ENCODE measurements at regions not wholly inside any gene's neighbourhood (a gene's known extent, or its start where the extent isn't known, plus 50 kb on each side); places are given as distances from the start of the nearest gene placed in this dataset.
"Not testable (repeated sequence)": the region's sequence is repeated elsewhere in the genome, so short reads cannot be mapped to it uniquely, and the experiment has no call there.

- H3K4me3 ChIP-seq (ENCODE audit: low read length), result no peak overlapping the region
- H3K27me3 ChIP-seq (ENCODE audit: insufficient read depth, low read length), result no peaks in the 10 kb centered on the region
- no peaks in the 10 kb centered on the region for H3K9me3 ChIP-seq (ENCODE audit: low read depth, low read length)
- no peaks in the 10 kb centered on the region for H3K4me1 ChIP-seq (ENCODE audit: insufficient read depth, low read length)
Observed at GRCh38 chr12:59517522-59517921, 78.3 kb upstream of the SLC16A7 start.

DNA sequence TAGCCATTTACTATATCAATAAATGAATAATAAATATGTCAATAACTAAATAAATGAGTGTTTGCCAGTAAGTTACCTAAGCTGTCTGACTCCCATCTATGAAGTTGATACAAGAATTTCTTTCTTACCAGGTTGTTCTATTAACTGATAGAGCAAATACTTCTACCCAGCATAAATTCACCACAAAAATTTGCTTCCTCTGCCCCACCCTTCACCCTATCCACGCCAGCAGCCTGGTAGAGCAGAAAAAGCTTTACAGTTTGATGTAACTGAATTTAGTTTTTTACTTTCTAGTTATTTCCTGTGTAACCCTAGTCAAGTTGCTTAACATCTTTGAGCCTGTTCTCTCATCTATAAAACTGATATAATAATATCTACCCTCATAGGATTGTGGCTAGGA lies 94.9 kb upstream of the SLC16A7 start:
- Histone ChIP-seq H3K4me1 (ENCODE audit: insufficient read depth, low read length) (peaks cover 4% of the 10 kb centered on the region), H3K4me3 (ENCODE audit: low read length) (no peak overlapping the region), H3K27me3 (ENCODE audit: insufficient read depth, low read length) (no peaks in the 10 kb centered on the region), H3K9me3 (ENCODE audit: low read depth, low read length) (no peaks in the 10 kb centered on the region)

DNA sequence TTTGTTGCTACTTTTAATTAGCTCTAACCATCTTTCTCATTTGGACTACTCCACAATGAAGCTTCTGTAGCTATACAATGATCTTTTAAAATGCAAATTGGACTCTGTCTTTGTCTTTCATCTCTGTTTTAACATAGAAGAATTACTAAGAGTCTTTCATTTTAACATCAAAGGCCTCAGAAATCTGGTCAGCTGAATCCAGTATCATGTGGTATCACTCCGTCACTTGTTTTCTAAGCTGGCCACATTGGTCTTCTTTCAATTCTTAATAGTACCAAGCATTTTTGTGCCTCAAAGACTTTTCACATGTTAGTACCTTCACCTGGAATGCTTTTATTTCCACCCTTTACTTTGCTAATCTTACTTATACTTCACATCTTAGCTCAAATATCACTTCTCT lies 95.5 kb upstream of the SLC16A7 start:
- peaks cover 4% of the 10 kb centered on the region for H3K4me1 ChIP-seq (ENCODE audit: insufficient read depth, low read length)
- no peaks in the 10 kb centered on the region for H3K27me3 ChIP-seq (ENCODE audit: insufficient read depth, low read length)
- H3K4me3 ChIP-seq (ENCODE audit: low read length), result no peak overlapping the region
- H3K9me3 ChIP-seq (ENCODE audit: low read depth, low read length), result no peaks in the 10 kb centered on the region

- Histone ChIP-seq H3K4me1 (ENCODE audit: insufficient read depth, low read length) (peaks cover 4% of the 10 kb centered on the region), H3K27me3 (ENCODE audit: insufficient read depth, low read length) (no peaks in the 10 kb centered on the region), H3K9me3 (ENCODE audit: low read depth, low read length) (no peaks in the 10 kb centered on the region), H3K4me3 (ENCODE audit: low read length) (no peak overlapping the region)
Observed at GRCh38 chr12:59499774-59500173, 96.1 kb upstream of the SLC16A7 start.

DNA sequence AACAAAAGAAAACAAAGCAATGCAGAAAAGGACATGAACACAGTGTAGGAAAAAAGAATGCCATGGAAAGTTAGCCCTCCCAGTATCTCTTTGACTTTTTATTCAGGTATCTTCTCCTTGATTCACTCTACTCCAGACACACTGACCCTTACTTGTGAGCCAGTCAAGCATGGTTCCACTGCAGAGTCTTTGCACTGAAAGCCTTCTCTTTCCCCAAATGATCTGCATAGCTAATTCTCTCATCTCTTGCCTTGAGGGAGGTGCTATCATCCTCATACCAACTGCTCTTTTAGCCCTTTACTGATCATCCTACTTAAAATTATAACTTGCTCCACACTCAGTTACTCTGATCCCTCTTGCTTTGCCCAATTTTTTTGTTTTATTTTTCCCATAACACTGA lies 101.2 kb upstream of the SLC16A7 start:
- H3K4me3 ChIP-seq (ENCODE audit: low read length), result no peak overlapping the region
- no peaks in the 10 kb centered on the region for H3K27me3 ChIP-seq (ENCODE audit: insufficient read depth, low read length)
- H3K9me3 ChIP-seq (ENCODE audit: low read depth, low read length), result no peaks in the 10 kb centered on the region
- peaks cover 12% of the 10 kb centered on the region for H3K4me1 ChIP-seq (ENCODE audit: insufficient read depth, low read length)

DNA sequence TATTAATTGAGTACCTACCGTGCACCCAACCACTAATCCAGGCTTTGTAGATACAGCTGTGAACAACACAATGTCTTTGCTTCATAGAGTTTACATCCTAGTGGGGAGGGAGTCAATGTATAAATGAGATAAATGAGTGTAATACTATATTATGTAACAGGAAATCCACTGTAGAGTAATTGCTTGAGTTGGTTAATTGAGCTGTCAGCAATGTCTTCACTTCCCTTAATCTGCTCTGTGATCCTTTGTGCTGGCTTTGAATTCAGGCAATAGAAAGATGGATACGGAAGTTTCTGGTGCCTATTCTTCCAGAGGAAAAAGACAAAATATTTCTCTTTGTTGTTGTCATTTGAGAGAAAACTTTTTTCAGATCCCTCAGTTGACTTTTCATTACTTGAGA lies 104.0 kb upstream of the SLC16A7 start:
- Histone ChIP-seq H3K9me3 (ENCODE audit: low read depth, low read length) (no peaks in the 10 kb centered on the region), H3K4me1 (ENCODE audit: insufficient read depth, low read length) (peaks cover 11% of the 10 kb centered on the region), H3K27me3 (ENCODE audit: insufficient read depth, low read length) (no peaks in the 10 kb centered on the region), H3K4me3 (ENCODE audit: low read length) (no peak overlapping the region)

DNA sequence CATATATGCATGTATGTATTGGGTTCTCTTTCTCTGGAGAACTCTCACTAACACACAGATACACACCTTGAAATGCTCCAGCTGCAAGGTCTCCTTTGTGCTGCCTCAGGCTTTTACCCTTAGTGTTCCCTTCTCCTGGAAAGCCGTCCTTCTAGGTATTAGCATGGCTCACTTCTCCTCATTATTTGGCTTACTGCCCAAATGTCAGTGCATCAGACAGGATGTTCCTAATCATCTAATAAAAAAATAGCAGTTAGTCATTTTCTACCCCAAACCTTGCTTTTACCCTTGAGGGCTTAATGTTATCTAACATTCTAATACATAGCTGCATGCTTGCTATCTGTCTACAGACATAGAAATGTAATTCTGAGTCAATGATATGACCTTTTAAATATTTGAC lies 109.0 kb upstream of the SLC16A7 start:
- Histone ChIP-seq H3K9me3 (ENCODE audit: low read depth, low read length) (no peaks in the 10 kb centered on the region), H3K4me3 (ENCODE audit: low read length) (no peak overlapping the region), H3K4me1 (ENCODE audit: insufficient read depth, low read length) (peaks cover 10% of the 10 kb centered on the region), H3K27me3 (ENCODE audit: insufficient read depth, low read length) (no peaks in the 10 kb centered on the region)

GRCh38 chr12:59484575-59484974 lies 111.3 kb upstream of the SLC16A7 start:
- Histone ChIP-seq H3K9me3 (ENCODE audit: low read depth, low read length) (no peaks in the 10 kb centered on the region), H3K4me1 (ENCODE audit: insufficient read depth, low read length) (peaks cover 3% of the 10 kb centered on the region), H3K27me3 (ENCODE audit: insufficient read depth, low read length) (no peaks in the 10 kb centered on the region), H3K4me3 (ENCODE audit: low read length) (no peak overlapping the region)

DNA sequence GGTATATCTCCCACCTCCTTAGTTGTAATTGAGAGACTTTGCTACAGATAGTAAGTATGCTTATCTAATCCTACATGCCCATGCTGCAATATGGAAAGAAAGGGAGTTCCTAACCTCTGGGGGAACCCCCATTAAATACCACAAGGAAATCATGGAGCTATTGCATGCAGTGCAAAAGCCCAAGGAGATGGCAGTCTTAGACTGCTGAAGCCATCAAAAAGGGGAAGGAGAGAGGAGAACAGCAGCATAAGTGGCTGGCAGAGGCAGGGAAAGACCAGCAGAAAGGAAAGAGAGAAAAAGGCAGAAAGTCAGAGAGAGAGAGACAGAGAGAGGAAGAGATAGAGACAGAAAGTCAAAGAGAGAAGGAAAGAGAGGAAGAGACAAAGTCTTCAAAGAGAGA lies 121.6 kb upstream of the SLC16A7 start:
- H3K4me3 ChIP-seq (ENCODE audit: low read length); H3K4me1 ChIP-seq (ENCODE audit: insufficient read depth, low read length); H3K27me3 ChIP-seq (ENCODE audit: insufficient read depth, low read length); H3K9me3 ChIP-seq (ENCODE audit: low read depth, low read length): not testable (repeated sequence)

- Histone ChIP-seq H3K9me3 (ENCODE audit: low read depth, low read length) (no peaks in the 10 kb centered on the region), H3K27me3 (ENCODE audit: insufficient read depth, low read length) (no peaks in the 10 kb centered on the region), H3K4me3 (ENCODE audit: low read length) (no peak overlapping the region), H3K4me1 (ENCODE audit: insufficient read depth, low read length) (peaks cover 7% of the 10 kb centered on the region)
Observed at GRCh38 chr12:59472273-59472672, 123.6 kb upstream of the SLC16A7 start.

DNA sequence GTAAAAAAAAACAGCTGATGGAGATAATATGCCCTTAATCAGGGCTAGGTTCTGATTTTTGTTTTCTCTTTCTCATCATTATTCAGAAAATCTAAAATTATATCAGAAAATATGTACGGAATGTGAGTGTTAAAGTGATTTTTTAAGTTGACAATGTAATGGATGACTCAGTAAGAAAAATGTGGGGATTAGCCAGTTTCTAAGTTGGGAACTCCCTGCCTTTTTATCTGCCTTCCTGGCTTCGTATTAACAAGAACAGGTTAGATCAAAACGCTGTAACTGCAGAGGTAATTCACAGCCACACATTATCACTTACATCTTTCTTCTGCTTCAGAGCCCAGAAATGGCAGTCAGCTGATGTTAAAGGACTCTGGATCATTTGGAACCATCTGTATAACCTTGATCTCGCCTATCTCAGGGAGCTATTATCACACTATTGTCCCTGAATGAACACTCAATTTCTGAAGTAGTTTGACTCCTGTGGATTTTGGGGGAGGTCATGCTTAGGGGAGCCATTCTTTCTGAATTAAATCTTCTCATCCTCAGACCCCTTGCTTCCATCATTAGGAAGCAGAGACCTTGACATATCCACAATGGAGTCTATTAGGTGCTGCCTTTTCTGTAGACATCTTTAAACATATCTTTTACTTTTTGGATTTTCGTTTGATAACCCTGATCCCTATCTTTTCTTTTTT lies 135.7 kb upstream of the SLC16A7 start:
- no peaks in the 10 kb centered on the region for H3K9me3 ChIP-seq (ENCODE audit: low read depth, low read length)
- no peak overlapping the region for H3K4me3 ChIP-seq (ENCODE audit: low read length)
- H3K4me1 ChIP-seq (ENCODE audit: insufficient read depth, low read length), result no peaks in the 10 kb centered on the region
- H3K27me3 ChIP-seq (ENCODE audit: insufficient read depth, low read length), result no peaks in the 10 kb centered on the region

DNA sequence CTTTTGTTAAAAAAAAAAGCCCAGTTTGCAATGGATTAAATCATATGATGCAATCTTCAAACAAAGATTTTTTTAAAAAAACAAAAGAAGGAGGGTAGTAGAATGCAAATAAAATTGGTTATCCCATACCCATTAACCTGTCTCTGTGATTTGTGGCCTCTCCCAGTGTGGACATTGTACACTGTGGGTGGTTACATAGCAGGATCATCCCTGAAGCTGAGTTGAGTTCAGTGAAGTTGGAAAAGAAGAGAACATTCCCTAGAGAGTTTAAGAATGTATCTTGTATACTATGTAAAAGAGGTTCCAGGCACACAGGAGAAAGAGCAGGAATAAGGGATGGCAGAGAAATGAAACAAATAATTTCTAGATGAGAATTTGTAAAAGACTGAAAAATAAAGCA lies 142.4 kb upstream of the SLC16A7 start:
- Histone ChIP-seq H3K27me3 (ENCODE audit: insufficient read depth, low read length) (no peaks in the 10 kb centered on the region), H3K9me3 (ENCODE audit: low read depth, low read length) (peaks cover 5% of the 10 kb centered on the region), H3K4me1 (ENCODE audit: insufficient read depth, low read length) (no peaks in the 10 kb centered on the region), H3K4me3 (ENCODE audit: low read length) (no peak overlapping the region)

DNA sequence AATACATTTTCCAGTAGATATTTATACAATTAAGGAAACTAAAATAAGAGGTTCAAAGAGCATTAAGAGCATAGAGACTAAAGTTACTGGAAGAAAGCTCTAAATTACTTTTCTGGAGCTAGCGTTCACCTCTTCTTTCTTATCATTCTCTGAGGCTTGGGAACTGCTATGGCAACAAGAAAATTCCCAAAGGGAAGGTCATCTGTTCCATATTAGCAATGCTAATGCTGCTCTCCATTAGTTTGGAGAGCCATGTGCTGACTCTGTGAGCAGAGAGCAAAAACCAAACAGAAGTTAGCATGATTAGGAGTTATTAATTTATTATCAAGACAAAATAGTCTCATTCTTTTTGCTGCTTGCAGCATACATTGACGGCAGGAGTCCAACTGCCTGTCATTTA lies 143.1 kb upstream of the SLC16A7 start:
- Histone ChIP-seq H3K27me3 (ENCODE audit: insufficient read depth, low read length) (no peaks in the 10 kb centered on the region), H3K4me3 (ENCODE audit: low read length) (no peak overlapping the region), H3K9me3 (ENCODE audit: low read depth, low read length) (peaks cover 5% of the 10 kb centered on the region), H3K4me1 (ENCODE audit: insufficient read depth, low read length) (no peaks in the 10 kb centered on the region)

DNA sequence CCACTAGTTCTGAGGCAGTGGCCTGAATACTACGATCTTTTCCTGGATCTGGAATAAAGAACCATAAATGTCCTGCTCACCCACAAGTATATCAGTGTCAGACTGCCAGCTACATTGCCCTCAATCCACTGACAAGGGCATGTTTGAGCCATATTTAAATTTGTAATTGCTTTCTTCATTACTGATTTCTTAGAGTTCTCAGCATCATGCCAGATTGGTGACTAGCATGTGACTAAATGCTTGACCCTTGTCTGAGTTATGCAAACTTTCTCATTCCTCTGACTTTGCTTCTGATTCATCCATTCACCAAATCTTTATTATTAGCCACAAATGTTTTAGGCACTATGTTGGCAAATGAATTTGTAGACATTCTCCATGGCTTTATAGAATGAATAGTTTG lies 143.6 kb upstream of the SLC16A7 start:
- Histone ChIP-seq H3K4me3 (ENCODE audit: low read length) (no peak overlapping the region), H3K4me1 (ENCODE audit: insufficient read depth, low read length) (no peaks in the 10 kb centered on the region), H3K9me3 (ENCODE audit: low read depth, low read length) (peaks cover 5% of the 10 kb centered on the region), H3K27me3 (ENCODE audit: insufficient read depth, low read length) (no peaks in the 10 kb centered on the region)

GRCh38 chr12:59446116-59446515 lies 149.7 kb upstream of the SLC16A7 start:
- Histone ChIP-seq H3K4me3 (ENCODE audit: low read length) (no peak overlapping the region), H3K4me1 (ENCODE audit: insufficient read depth, low read length) (no peaks in the 10 kb centered on the region), H3K27me3 (ENCODE audit: insufficient read depth, low read length) (peaks cover 3% of the 10 kb centered on the region), H3K9me3 (ENCODE audit: low read depth, low read length) (peaks cover 22% of the 10 kb centered on the region)

DNA sequence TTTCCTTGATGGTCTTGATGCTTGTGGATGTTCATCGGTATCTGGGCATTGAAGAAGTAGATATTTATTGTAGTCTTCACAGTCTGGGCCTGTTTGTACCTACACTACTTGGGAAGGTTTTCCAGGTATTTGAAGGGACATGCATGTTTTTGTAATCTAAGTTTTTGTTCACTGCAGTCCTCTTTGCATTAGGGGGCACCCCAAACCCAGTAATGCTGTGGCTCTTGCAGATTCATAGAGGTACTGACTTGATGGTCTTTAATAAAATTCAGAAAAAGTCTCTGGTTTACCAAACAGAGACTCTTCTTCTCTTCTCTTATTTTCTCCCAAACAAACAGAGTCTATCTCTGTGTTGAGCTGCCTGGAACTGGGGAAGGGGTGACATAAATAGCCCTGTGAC lies 150.9 kb upstream of the SLC16A7 start:
- no peak overlapping the region for H3K4me3 ChIP-seq (ENCODE audit: low read length)
- peaks cover 3% of the 10 kb centered on the region for H3K27me3 ChIP-seq (ENCODE audit: insufficient read depth, low read length)
- H3K9me3 ChIP-seq (ENCODE audit: low read depth, low read length), result peaks cover 31% of the 10 kb centered on the region
- no peaks in the 10 kb centered on the region for H3K4me1 ChIP-seq (ENCODE audit: insufficient read depth, low read length)
